DOHH2 (cell line): ENCODE measurements at regions not wholly inside any gene's neighbourhood (a gene's known extent, or its start where the extent isn't known, plus 50 kb on each side); places are given as distances from the start of the nearest gene placed in this dataset.

ENCODE experiments used
- EZH2phosphoT487 ChIP-seq: fragments of 200-600 bp; sonication (generic); IDR thresholded peaks from 2 replicates; pipeline ENCODE4 v1.6.1; 2017; ENCODE audit warnings: borderline replicate concordance, mild to moderate bottlenecking, antibody characterized with exemption, low read length, moderate library complexity, mixed read lengths
- TF ChIP-seq, protein P1 (sequence below): fragments of 200-600 bp; sonication (generic); IDR thresholded peaks from one replicate; pipeline ENCODE4 v1.5.1; 2014; ENCODE audit warnings: antibody characterized with exemption, mild to moderate bottlenecking, low read depth, low read length; ENCODE audit not compliant: poor library complexity, severe bottlenecking

DNA sequence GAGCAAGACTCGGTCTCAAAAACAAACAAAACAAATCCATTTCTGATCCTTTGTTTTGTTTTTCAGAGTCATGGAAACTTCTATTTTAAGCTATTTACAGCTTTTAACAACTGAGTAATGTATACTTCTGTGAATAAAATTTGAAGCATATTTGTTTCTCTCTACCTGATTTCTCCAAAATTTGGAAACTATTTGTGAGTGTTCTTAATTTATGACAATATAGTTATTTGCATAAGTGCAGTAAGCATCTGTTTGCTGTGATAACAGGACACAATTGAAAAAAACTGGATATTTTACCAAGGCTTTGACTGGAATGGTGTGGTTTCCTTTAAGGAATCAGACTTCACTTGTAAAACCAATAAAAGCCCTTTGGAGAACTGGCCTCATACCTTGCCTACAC lies 53.3 kb upstream of the GULP1 start:
- TF ChIP-seq, protein P1, sequence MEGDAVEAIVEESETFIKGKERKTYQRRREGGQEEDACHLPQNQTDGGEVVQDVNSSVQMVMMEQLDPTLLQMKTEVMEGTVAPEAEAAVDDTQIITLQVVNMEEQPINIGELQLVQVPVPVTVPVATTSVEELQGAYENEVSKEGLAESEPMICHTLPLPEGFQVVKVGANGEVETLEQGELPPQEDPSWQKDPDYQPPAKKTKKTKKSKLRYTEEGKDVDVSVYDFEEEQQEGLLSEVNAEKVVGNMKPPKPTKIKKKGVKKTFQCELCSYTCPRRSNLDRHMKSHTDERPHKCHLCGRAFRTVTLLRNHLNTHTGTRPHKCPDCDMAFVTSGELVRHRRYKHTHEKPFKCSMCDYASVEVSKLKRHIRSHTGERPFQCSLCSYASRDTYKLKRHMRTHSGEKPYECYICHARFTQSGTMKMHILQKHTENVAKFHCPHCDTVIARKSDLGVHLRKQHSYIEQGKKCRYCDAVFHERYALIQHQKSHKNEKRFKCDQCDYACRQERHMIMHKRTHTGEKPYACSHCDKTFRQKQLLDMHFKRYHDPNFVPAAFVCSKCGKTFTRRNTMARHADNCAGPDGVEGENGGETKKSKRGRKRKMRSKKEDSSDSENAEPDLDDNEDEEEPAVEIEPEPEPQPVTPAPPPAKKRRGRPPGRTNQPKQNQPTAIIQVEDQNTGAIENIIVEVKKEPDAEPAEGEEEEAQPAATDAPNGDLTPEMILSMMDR = no peak
- no peak for TF ChIP-seq EZH2phosphoT487
